ENCODE measurements at regions not wholly inside any gene's neighbourhood (a gene's known extent, or its start where the extent isn't known, plus 50 kb on each side); places are given as distances from the start of the nearest gene placed in this dataset.

DNA sequence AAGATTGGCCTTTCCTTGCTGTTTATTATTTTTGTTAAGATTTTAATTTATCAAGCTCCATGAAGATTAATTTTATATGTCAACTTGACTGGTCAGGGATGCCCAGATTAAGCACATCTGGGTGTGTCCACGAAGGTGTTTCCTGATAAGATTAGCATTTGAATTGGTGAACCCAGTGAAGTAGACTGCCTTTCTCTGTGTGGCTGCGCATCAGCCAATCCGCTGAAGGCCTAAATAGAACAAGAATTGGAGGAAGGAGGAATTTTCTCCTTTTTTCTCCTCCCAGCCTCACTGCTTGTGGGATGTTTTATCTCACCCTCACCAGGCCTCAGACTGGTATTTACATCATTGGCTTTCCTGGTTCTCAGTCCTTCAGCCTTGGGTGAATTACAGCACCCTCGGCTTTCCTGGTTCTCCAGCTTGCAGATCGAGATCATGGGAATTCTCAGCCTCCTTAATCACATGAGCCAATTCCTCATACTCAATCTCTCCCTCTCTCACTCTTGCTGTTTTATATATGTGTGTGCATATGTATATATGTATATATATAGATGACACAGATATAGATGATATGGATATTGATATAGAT is 135.4 kb upstream of the SPEF2 start:
- H3K56ac ChIP-seq (ENCODE audit: extremely low read depth, insufficient read depth, low read length), result no peak overlapping the region
- BruUV-seq (replicated peaks), result no TSS peak
- no peak overlapping the region for H3K4me2 ChIP-seq (ENCODE audit: low read depth, low read length)
- no peak overlapping the region for H3K27ac ChIP-seq (ENCODE audit: insufficient read depth, low read length)
- in situ Hi-C loops (cut with MboI; ENCODE audit: low sequenced_read_pairs), result no loop called here
- no peak overlapping the region for H3K14ac ChIP-seq (replicated peaks; ENCODE audit: low read depth, low read length)
- no peaks in the 10 kb centered on the region for H3K9me1 ChIP-seq (ENCODE audit: insufficient read depth, low read length)
- H2BK20ac ChIP-seq (ENCODE audit: low read depth, low read length), result no peak overlapping the region
- TF ChIP-seq RCOR1 (IDR thresholded peaks at IDR 0.05; ENCODE audit: insufficient replicate concordance, low read length), result no peak
- TF ChIP-seq, protein P1, sequence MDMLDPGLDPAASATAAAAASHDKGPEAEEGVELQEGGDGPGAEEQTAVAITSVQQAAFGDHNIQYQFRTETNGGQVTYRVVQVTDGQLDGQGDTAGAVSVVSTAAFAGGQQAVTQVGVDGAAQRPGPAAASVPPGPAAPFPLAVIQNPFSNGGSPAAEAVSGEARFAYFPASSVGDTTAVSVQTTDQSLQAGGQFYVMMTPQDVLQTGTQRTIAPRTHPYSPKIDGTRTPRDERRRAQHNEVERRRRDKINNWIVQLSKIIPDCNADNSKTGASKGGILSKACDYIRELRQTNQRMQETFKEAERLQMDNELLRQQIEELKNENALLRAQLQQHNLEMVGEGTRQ (IDR thresholded peaks at IDR 0.05; ENCODE audit: low read depth, low read length), result no peak
- TF ChIP-seq NFE2L2 (IDR thresholded peaks at IDR 0.05; ENCODE audit: low read depth, low read length), result no peak
- TF ChIP-seq RAD21 (IDR thresholded peaks at IDR 0.05; ENCODE audit: low read length), result no peak
- no peak for TF ChIP-seq MXI1 (IDR thresholded peaks at IDR 0.05; ENCODE audit: borderline replicate concordance, low read depth, low read length)
- TF ChIP-seq POLR2A (IDR thresholded peaks at IDR 0.05; ENCODE audit: low read depth, low read length), result no peak
- no peak for TF ChIP-seq RFX5 (IDR thresholded peaks at IDR 0.05; ENCODE audit: low read depth, low read length)
- H3K9me3 ChIP-seq (ENCODE audit: control insufficient read depth, insufficient read depth, low read length), result no peaks in the 10 kb centered on the region
- no peaks in the 10 kb centered on the region for H3K79me1 ChIP-seq (ENCODE audit: low read depth in 1 of 2, low read length in 2 of 2)
- H2AK5ac ChIP-seq (ENCODE audit: low read depth, low read length), result no peak overlapping the region
- no CpG with 5 or more reads among the region's 5 CpGs for WGBS, 2 experiments (ENCODE audit: extremely low coverage in 2 of 2, insufficient read length in 1 of 2)
- no peaks in the 10 kb centered on the region for H4K20me1 ChIP-seq (ENCODE audit: insufficient read depth, low read length)
- no peak for DNase-seq
- no peaks in the 10 kb centered on the region for H3K36me3 ChIP-seq (ENCODE audit: control insufficient read depth, insufficient read depth, low read length)
- H3K9ac ChIP-seq (ENCODE audit: low read depth, low read length), result no peak overlapping the region
- H3K18ac ChIP-seq (ENCODE audit: low read depth, low read length), result no peak overlapping the region
- ATAC-seq (ENCODE audit: low read depth), result no peak
- no peak overlapping the region for H3K4ac ChIP-seq (ENCODE audit: low read depth, low read length)
- H2BK5ac ChIP-seq (ENCODE audit: low read depth, low read length, poor library complexity, severe bottlenecking), result no peak overlapping the region
- no peak overlapping the region for H4K8ac ChIP-seq (ENCODE audit: low read depth in 2 of 2, low read length in 2 of 2)
- CTCF ChIA-PET, result no interaction called here
- no peak overlapping the region for H2BK15ac ChIP-seq (ENCODE audit: low read depth, low read length)
- dilution Hi-C loops (cut with HindIII; ENCODE audit: low sequenced_read_pairs, unreplicated experiment), result no loop called here
- POLR2A ChIA-PET (ENCODE audit: unreplicated experiment), result no interaction called here
- H3K4me3 ChIP-seq (ENCODE audit: insufficient read depth, low read depth, low read length), result no peak overlapping the region
- H2BK120ac ChIP-seq (ENCODE audit: low read depth, low read length), result no peak overlapping the region
- H2AFZ ChIP-seq (replicated peaks; ENCODE audit: low read length, poor library complexity), result no peak overlapping the region
- no peaks in the 10 kb centered on the region for H3K4me1 ChIP-seq (ENCODE audit: control insufficient read depth, insufficient read depth, low read length)
- no peak overlapping the region for H3K23ac ChIP-seq (ENCODE audit: low read depth, low read length)
- no peak overlapping the region for H4K5ac ChIP-seq (ENCODE audit: low read depth, low read length)
- H2AK9ac ChIP-seq (replicated peaks; ENCODE audit: low read depth, low read length, poor library complexity), result no peak overlapping the region
- intact Hi-C loops (cut with micrococcal nuclease), result no loop called here
- no peak overlapping the region for H4K91ac ChIP-seq (ENCODE audit: insufficient read depth, low read depth, low read length)
- H3K27me3 ChIP-seq (ENCODE audit: control insufficient read depth, insufficient read depth, low read length), result no peaks in the 10 kb centered on the region

Measured in IMR-90 (cell line).